Kidney tubule cell (primary cell): ENCODE measurements at regions not wholly inside any gene's neighbourhood (a gene's known extent, or its start where the extent isn't known, plus 50 kb on each side); places are given as distances from the start of the nearest gene placed in this dataset.

Experiments
- DNase-seq: peaks from one replicate; pipeline ENCODE4 v3.0.0-alpha.2; 2018; ENCODE audit warnings: low spot score

DNA sequence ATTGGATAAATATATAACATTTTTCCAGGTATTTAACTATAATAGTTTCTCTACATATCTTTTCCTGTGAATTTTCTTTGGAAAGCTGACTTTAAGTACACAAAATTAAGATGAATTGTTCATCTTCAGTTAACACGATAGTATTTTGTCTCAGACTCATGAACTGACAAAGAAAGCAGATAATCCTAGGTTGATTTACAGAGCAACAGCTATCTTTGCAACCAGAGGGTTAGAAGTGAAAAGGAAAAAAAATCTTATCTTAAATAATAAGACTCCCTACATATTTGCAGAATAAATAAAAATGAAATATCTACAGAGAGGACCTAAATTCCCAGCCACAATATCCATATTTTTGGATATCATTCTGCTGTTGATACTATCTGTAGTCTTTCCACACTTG lies 350.2 kb upstream of the GRM7 start:
- no peak for DNase-seq

DNA sequence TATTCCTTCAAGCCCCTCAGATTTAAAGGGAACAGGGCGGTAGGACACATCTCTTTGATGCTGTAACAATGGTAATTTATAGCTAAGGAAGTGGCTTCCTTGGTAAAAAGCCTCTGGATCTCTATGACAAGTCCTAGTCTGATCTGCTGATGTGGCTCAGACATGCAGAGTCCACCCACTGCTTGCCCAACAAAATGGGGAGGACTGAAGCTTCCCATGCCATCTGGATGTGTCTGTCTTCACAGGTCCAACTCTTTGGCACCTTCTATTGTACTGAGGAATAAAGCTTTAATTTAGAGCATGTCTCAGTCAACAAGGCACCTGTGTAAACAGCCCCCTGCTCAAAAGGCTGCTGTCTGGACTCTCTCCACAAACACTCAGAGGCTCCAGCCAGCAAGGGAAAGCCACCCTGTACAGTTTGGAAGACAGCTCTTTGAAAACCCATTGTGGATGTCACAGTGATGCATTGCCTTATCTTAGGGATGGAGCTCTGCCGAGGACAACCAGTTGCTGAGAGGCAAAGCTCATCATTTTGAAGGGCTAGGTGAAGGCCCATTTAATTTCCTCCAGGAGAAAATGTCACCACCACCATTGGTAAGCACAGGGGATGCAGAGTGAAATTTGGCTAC lies 348.6 kb upstream of the GRM7 start:
- DNase-seq, result no peak

DNA sequence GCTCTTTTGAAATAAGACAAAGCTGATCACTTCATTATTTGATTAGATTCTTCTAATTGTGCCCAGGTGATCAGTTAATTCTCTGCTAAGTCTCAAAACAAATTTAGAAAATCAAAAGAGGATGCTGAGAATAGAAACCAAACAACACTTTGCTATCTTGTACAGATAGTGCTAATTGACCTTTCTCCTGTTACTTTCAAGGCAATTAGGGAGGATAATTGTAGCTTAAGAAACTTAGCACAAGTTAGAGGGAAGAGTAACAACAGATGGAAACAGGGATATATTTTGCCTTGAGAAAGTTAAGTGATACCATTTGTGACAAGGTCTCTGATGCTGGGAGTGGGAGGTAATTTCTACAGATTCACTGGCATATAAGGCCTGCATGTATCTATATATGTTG lies 344.8 kb upstream of the GRM7 start:
- no peak for DNase-seq

DNA sequence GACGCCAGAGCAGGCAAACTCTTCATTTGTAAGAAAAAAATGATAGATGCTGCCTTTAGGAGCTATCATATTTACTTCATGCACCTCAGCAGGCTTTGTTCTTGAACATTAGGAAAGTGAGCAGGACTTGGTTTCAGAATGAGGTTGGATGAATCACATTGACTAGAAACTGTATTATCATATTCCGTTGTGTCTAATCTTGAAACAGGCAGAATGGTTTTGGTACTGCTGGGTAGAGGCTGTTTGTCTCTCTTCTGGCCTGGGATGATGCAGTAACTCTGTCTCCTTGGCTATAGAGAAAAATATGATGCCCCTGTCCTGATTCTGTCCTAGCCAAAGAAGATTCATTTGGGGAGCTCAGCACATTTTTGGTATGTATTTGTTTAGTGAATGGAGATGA lies 344.2 kb upstream of the GRM7 start:
- DNase-seq, result no peak

DNA sequence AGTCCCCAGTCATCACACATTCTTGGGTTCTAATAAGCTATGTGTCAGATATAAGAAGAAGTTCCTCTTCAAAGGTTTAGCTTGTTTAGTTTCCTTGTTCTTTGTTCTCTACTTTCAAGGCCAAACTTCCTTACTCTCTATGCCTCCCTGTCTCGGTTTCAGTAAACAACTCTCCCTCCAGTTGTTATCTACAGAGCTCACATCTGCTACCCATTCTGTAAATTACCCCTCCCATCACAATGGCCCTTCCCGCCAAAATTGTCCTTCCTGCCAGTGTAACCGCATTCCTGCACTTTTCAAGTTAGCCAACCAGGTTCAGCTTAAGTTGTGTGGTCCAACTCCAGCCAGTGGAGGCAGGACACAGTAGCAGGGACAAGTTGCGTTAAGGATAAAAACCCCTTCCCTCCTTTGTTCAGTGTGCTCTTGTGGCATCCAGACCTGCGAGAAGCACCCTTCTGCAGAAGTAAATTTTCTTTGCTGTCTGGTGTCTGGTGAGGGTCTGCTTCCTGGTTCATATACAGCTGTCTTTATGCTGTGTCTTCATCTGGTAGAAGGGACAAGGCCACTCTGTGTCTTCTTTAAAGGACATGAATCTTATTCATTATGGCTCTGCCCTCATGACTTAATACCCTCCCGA lies 342.1 kb upstream of the GRM7 start:
- no peak for DNase-seq

DNA sequence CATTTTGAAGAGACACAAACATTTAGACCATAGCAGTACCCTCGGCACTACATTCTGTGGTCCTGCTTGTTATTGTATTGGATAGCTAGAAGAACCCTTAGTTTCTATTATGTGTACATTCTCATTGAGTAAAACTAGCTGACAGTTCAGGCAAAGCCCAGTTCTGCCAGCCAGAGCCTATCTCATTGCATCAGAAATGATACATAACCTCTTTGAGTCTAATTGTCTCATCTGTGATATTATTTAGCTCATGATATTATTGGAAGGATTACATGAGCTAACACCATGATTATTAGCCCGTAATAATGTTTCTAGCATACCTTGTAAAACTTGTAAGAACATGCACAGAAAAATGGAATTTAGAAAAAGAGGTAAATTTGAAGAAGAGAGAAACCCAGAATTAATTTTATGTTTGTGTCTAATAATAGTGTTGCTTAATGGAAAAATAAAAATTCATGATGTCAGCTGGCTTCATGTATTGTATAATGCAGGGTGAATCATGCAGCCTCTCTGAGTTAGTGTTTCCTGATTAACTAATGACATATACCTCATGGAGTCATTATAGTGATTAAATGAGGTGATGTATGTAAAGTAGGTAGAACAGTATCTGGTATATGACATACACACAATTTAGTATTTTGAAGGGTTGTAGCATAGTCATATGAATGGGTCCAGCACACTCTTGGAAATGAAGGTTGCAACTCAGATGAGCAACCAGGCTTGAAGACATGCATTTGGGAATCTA lies 339.4 kb upstream of the GRM7 start:
- no peak for DNase-seq

DNA sequence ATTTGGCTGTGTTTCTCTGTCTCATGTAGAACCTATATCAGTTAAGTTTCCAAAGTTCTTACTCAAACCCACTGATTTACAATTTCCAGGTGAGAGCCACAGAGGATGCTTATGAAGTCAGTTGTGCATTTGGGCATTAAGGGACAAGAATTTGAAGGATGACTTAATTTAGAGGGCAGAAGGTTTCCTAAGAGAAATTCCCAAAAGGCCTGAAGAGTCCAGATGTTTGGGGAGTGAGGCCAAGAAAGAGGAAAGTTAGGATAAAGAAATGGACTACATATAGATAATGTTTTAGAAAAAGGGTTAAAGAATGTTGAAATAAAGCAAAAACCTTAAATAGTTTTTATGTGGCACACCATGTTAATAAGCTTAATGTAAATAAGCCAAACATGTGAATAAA lies 338.7 kb upstream of the GRM7 start:
- DNase-seq, result no peak

DNA sequence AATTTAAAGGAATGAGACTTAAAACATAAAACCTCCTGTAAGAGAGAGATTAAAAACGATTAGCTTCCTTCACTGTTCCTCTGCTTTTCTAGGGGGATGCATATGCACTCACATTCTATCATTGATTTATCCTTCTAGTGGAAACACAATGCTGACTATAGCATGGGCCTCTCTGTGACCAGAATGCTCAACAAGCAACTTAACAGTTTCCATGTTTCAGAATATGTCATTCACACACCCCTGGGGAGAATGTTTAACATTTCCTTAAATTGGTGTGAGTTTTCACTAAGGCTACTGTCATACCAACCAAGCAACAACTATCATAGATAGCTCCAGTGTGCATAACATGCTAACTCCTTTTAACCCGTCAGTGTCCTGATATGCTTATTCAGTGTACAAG lies 337.9 kb upstream of the GRM7 start:
- no peak for DNase-seq

DNA sequence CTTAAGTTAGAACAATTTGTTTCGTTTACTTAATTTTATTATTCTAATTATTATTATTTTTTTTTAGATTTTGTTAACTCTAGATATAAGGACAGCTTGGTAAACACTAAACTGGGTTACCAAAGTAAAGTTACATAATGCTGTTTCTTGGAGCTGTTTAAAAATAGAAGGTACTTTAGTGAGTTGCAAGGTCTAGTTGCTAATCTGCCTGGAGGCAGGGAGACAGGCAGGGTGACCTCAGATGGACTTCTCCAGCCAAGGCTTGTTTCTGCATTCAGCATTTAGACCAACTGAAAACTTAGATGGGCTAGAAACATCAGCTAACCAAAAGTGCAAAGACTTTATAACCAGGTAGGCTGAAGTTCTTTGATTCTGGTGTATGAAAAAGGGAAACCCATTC lies 336.4 kb upstream of the GRM7 start:
- no peak for DNase-seq

DNA sequence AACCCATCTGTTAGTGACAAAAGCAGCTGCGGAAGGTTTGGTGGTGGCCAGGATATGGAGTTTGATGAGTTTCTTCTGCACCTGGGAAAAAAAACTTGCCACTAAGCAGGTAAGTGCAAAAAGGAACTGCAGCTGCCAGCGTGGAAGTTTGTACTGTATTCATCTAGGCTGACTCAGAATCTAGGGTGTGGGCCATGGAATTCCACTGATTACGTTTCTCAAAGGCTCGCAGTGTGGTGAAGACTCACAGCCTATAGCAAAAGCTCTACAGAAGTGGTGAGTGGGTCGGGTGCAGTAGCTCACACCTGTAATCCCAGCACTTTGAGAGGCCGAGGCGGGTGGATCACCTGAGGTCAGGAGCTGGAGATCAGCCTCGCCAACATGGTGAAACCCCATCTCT lies 334.6 kb upstream of the GRM7 start:
- DNase-seq, result peak; percentile 23

DNA sequence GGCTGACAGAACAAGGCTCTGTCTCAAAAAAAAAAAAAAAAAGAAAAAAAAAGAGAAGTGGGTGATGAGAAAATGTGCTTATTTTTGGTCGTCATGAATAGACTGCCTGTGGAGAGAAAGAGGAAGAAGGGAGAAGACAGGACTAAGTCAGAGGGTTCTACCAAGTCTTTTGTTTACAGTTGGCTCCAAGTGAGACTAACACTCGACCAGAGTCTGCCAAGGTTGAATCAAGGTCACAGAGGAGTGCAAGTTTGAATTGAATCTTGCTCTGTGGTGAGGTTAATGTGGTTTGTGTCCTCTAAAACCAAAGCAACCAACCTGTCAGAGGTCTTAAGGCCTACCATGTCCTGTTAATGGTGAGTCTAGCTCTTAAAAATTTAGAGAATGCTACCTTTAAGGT lies 334.1 kb upstream of the GRM7 start:
- no peak for DNase-seq

DNA sequence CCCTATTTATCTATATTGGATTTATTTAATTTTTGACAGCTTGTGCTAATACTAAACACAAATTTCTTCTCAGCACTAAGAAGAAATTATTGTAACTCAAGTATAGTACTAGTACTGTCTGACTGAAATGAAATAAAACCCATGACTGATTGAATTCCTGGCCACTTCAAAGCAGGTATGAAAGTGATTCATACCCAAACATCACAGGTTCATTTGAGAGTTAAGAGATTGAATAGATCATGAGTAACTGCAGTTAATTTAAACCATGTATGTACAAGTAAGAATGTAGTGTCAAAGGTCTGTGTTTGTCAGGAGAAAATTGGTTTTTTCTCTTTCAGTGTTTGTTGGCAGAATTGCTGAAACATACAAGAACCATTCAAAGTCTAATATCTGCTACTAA lies 332.0 kb upstream of the GRM7 start:
- DNase-seq, result peak; percentile 55

DNA sequence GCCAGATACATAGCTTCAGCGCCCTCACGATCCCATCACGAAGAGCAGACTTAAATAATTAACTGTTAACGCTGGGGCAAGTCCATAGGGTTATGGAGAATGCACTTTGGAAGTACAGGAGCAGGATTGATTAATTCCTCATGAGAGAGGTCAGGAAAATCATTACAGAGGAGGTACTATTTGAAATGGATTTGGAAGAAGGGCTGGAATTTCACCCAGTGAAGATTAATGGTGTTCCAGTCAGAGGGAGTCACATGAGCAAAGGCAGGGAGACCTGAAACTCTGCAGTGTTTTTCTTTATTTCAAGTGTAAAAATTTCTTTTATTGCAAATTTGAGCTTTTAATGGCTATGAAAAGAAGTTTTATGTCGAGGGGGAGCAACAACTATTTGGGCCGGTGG lies 329.8 kb upstream of the GRM7 start:
- DNase-seq, result no peak

DNA sequence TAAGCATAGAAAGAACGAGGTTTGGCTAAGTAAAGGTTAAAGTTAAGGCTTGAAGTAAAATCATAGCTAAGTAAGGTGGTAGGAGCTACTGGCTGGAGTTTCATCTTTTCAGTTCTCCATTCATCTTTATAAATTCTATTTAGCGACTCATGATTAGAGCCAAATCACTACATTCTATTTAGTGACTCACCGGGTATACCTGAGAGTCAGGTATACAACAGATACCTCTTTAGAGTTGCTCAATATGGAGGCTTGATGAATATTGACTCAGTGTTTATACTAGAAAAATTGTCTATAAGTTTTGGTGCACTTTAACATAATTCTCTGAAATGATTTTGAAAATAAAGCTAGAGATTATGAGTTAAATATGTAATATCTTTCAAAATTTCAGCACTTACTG lies 328.8 kb upstream of the GRM7 start:
- no peak for DNase-seq

DNA sequence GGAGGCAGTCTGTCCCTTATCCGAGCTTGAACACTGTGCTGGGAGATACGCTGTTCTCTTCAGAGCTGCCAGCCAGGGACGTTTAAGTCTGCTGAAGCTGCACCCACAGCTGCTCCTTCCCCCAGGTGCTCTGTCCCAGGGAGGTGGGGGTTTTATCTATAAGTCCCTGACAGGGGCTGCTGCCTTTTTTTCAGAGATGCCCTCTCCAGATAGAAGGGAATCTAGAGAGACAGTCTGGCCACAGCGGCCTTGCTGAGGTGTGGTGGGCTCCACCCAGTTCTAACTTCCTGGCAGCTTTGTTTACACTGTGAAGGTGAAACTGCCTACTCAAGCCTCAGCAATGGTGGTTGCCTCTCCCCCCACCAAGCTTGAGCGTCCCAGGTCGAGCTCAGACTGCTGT lies 319.9 kb upstream of the GRM7 start:
- no peak for DNase-seq

DNA sequence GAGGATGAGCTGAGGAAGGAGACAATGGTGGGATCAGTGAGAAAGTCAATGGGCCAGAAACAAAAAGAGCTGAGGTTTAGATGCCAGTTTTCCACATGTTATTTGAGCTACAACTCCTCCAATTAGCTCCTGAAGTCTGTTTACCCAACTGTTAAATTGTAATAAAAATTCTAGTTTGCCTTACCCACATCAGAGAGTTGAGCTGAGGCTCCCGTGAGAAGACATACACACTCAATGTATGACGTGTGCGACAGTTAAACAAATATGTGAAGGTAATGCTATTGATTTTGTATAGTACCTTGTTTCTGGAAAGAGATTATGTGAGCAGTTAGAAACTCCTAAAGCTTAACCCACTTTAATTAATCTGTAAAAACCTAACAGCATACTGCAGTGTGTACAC lies 318.1 kb upstream of the GRM7 start:
- DNase-seq, result no peak

DNA sequence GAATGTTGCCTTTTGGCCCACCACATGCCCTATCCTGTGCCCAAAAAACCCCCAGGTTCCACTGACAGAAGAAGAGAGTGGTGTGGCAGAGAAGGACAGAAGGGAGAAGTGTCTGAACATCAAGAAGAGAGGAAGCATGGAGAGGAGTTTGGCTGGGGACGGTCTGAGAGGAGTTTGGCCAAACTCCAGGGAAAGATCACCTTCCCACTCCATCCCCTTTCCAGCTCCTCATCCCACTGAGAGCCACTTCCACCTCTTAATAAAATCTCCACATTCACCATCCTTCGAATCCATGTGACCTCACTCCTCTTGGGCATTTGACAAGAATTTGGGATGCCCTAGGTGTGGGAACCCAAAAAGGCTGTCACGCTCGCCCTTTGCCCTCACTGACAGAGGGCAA lies 311.6 kb upstream of the GRM7 start:
- no peak for DNase-seq

DNA sequence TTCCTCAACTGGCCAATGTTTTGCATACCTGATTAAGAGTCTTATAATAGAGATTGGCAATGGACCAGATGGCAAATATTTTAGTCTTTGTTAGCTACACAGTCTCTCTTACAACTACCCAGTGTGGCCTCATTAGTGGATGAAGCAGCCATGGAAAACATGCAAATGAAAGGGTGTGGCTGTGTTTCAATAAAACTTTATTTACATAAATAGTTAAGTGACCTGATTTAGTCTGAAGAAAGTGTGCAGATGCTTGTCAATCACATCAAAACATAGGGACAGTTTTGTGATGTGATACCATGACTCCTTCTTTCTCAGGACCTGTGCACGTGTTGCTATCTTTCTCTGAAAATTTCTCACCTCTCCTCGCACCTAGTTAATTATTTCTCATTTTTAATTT lies 309.8 kb upstream of the GRM7 start:
- DNase-seq, result no peak

DNA sequence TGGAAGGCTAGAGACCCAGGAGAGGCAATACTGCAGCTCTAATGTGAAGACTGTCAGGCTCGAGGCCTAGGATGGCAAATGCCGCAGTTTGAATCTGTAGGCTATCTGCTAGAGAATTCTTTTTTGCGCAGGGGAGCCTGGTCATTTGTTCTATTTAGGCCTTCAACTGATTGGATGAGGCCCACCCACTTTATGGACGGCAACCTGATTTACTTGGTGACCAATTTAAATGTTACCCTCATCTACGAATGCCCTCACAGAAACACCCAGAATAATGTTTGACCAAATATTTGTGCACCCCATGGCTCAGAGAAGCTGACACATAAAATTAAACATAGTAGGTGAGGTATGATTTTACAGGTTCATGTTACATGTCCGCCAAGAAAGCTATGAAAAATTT lies 300.7 kb upstream of the GRM7 start:
- no peak for DNase-seq

DNA sequence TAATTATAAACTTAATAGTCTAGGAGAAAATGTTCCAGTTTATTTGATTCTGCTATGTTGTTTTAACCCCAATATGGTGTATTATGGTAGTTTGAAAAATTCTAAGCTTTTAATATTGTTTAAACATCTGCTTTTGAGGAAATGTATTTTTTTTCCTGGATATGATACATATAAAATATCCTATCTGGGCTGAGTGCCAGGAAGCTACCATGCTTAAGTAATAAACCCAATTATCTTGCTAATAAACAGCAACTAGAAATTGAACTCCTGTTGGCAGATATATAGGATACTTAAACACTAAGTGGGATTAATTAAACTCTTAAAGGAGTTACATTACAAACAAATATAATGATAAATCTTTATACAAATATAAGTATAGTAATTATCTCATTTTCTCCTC lies 293.7 kb upstream of the GRM7 start:
- DNase-seq, result no peak

DNA sequence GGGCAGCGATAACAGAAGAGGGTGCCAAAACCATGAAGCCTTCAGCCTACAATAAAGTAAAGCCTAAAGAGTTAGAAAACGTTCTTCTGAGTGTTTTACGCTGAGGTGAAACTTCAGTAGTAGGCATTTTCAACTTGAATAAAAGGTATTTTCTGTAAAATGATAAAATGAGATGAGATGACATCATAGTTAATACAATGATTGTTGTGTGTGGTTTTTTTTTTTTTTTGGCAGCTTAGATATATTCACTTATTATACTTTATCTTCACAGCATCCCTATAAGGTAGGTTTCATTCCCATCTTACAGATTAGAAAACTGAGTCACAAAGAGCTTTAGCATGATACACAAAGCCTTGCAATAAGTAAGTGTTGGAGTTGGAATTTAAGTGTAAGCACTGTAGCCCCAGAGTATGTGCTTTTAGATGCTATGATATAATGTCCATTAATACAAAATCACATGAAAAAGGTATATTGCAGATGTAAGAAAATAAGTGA lies 291.9 kb upstream of the GRM7 start:
- no peak for DNase-seq

DNA sequence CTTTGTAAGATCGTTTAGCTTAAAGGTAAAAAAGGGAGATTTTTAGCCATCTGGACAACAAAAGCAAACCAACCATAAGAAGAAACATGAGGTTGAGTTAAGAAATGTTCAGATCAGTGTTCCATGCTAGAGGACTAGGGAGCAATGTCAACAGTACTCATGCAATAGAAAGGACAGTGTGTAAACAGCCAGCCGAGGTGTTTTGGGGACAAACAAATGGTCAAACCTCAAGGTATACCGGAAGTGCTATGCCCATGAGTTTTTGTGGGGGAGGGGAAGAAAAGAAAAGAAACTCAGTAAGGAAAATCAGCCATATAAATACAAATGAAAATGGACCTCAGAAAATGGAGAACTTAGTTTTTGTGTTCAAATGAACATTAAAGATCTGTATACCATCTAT lies 289.5 kb upstream of the GRM7 start:
- DNase-seq, result no peak

DNA sequence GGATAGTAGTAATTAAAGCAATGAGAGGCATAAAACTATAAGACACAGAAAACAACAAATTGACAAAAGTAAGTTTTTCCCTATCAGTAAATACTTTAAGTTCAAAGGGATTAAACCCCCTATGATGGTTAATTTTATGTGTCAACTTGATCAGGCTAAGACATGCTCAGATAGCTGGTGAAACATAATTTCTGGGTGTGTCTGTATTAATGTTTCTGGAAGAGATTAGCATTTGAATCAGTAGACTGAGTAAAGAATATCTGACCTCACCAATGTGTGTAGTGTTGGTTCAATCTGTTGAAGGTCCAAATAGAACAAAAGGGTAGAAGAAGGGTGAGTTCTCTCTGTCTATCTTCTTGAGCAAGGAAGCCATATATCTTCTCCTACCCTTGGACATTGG lies 283.3 kb upstream of the GRM7 start:
- no peak for DNase-seq

DNA sequence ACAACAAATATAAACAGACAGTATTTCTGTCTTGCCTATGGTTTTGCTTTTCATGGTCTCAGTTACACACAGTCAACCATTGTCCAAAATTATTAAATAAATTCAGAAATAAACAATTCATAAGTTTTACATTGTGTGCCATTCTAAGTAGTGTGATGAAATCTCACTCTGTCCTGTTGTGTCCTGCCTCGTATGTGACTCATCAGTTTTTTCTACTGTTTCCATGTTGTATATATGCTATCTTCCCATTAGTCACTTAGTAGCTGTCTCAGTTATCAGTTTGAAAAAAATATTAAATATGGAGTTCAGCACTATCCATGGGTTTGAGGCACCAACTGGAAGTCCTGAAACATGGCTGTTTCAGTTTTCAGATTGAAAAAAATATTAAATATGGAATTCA lies 282.4 kb upstream of the GRM7 start:
- DNase-seq, result no peak
